H1 (cell line): ENCODE measurements at regions not wholly inside any gene's neighbourhood (a gene's known extent, or its start where the extent isn't known, plus 50 kb on each side); places are given as distances from the start of the nearest gene placed in this dataset.

ENCODE experiments used
- BCL11A ChIP-seq, 2 experiments: IDR thresholded peaks; one replicate each; pipeline ENCODE4 v1.6.1; 2011; ENCODE audit warnings: low read depth in 2 of 2, low read length in 2 of 2, mild to moderate bottlenecking in 2 of 2
- CHD2 ChIP-seq: IDR thresholded peaks from 2 replicates; pipeline ENCODE4 v1.6.1; 2012; ENCODE audit warnings: low read length, improper control_type of control experiment
- CHD7 ChIP-seq: fragments of 300-600 bp; sonication (generic); IDR thresholded peaks from 2 replicates; pipeline ENCODE4 v1.7.1; 2012; ENCODE audit warnings: low read length, moderate library complexity, mild to moderate bottlenecking, inconsistent platforms; ENCODE audit not compliant: insufficient replicate concordance
- EZH2 ChIP-seq: fragments of 200-600 bp; sonication (generic); IDR thresholded peaks from 2 replicates; pipeline ENCODE4 v1.7.1; 2012; ENCODE audit warnings: low read depth, mild to moderate bottlenecking, moderate library complexity, low read length, inconsistent platforms; ENCODE audit not compliant: severe bottlenecking
- KDM5A ChIP-seq: fragments of 200-600 bp; IDR thresholded peaks from 2 replicates; pipeline ENCODE4 v1.7.1; 2012; ENCODE audit warnings: mild to moderate bottlenecking, low read length, inconsistent platforms, mixed read lengths
- NANOG ChIP-seq: IDR thresholded peaks from 2 replicates; pipeline ENCODE4 v1.6.1; 2011; ENCODE audit warnings: low read length, low read depth, mild to moderate bottlenecking, inconsistent platforms; ENCODE audit not compliant: insufficient read depth, poor library complexity, severe bottlenecking
- RBBP5 ChIP-seq: IDR thresholded peaks from 2 replicates; pipeline ENCODE4 v1.7.1; 2012; ENCODE audit warnings: low read depth, mild to moderate bottlenecking, inconsistent platforms, low read length, moderate library complexity, borderline replicate concordance
- TEAD4 ChIP-seq: IDR thresholded peaks from 2 replicates; pipeline ENCODE4 v1.6.1; 2012; ENCODE audit warnings: low read depth, low read length, inconsistent platforms, mixed read lengths

DNA sequence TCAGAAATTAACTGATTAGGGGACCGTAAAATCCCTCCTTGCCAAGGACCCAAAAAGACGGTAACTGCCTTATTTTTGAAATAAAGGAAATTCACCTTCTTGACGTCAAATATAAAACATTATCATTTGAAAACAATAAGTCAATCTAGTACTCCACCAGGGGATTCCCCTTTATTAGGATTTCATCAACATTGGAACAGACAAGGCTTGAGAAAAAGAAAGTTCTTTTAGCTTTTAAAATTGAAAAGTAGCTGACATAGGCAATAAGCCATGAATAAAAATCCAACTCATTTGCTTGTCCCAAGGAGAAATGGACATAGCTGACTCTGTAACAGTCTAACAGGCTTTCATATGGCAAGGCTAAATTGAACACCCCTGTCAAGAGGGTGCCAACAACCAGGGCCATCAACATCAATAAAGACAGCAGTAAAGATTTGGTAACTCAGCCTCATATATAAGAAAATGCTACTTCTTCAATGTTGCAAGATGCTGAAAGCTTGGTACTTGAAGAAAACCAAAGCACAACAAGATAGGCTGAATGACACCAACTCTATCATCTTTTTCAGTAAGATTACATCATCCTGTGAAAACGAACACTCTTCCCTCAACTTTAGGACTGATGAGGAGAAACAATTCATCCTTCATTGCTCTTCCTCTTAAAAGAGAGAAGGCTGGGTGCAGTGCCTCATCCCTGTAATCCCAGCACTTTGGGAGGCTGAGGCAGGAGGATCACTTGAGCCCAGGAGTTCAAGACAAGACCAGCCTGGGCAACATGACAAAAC is 121.0 kb upstream of the PRDM1 start (continued):
- TF ChIP-seq BCL11A (IDR thresholded peaks at IDR 0.05; ENCODE audit: low read depth in 2 of 2, low read length in 2 of 2) (no peak), EZH2 (no peak), RBBP5 (no peak), KDM5A (no peak), CHD7 (no peak), CHD2 (no peak), TEAD4 (no peak), NANOG (no peak)
